ENCODE measurements at regions not wholly inside any gene's neighbourhood (a gene's known extent, or its start where the extent isn't known, plus 50 kb on each side); places are given as distances from the start of the nearest gene placed in this dataset.

DNA sequence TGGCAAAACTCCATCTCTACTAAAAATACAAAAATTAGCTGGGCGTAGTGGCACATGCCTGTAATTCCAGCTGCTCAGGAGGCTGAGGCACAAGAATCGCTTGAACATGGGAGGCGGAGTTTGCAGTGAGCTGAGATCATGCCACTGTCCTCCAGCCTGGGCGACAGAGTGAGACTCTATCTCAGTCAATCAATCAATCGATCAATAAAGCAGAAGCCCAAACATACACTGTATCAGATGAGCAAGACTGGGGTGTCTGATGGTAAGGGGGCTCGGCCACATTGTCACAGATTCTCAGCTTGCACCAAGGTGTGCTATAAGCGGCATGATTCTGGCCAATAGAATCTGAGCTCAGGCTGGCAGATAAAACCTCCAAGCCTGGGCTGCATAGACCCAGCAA lies 261.1 kb downstream of the BUD13 start:
- TF ChIP-seq, protein P1, sequence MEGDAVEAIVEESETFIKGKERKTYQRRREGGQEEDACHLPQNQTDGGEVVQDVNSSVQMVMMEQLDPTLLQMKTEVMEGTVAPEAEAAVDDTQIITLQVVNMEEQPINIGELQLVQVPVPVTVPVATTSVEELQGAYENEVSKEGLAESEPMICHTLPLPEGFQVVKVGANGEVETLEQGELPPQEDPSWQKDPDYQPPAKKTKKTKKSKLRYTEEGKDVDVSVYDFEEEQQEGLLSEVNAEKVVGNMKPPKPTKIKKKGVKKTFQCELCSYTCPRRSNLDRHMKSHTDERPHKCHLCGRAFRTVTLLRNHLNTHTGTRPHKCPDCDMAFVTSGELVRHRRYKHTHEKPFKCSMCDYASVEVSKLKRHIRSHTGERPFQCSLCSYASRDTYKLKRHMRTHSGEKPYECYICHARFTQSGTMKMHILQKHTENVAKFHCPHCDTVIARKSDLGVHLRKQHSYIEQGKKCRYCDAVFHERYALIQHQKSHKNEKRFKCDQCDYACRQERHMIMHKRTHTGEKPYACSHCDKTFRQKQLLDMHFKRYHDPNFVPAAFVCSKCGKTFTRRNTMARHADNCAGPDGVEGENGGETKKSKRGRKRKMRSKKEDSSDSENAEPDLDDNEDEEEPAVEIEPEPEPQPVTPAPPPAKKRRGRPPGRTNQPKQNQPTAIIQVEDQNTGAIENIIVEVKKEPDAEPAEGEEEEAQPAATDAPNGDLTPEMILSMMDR (conservative IDR thresholded peaks at IDR 0.05), result no peak
- Histone ChIP-seq H3K9ac (ENCODE audit: extremely low read depth, low read length, poor library complexity, severe bottlenecking) (no peak overlapping the region), H3K4me1 (ENCODE audit: control insufficient read depth, insufficient read depth, low read length) (no peaks in the 10 kb centered on the region), H3K36me3 (ENCODE audit: control insufficient read depth, insufficient read depth, low read length) (no peaks in the 10 kb centered on the region), H3K4me3 (ENCODE audit: low read length) (no peak overlapping the region), H3K27me3 (ENCODE audit: control insufficient read depth, insufficient read depth, low read length, poor library complexity, severe bottlenecking) (peaks cover 5% of the 10 kb centered on the region), H3K9me3 (ENCODE audit: control insufficient read depth, low read length) (no peaks in the 10 kb centered on the region), H3K27ac (ENCODE audit: low read depth, low read length) (no peak overlapping the region)
- Mint-ChIP-seq H3K4me1 (peaks cover 3% of the 10 kb centered on the region), H3K27ac (no peak overlapping the region), H3K9me3 (no peaks in the 10 kb centered on the region), H3K4me3 (no peak overlapping the region), H3K27me3 (ENCODE audit: insufficient read depth) (peaks cover 14% of the 10 kb centered on the region), H3K36me3 (ENCODE audit: low read depth) (no peaks in the 10 kb centered on the region)
- 76 to 95% methylated on average over 4 to 7 of the region's 7 CpGs for WGBS, 2 experiments (ENCODE audit: insufficient coverage in 1 of 2, insufficient read length in 1 of 2)
- peak; percentile 32 for DNase-seq

DNA sequence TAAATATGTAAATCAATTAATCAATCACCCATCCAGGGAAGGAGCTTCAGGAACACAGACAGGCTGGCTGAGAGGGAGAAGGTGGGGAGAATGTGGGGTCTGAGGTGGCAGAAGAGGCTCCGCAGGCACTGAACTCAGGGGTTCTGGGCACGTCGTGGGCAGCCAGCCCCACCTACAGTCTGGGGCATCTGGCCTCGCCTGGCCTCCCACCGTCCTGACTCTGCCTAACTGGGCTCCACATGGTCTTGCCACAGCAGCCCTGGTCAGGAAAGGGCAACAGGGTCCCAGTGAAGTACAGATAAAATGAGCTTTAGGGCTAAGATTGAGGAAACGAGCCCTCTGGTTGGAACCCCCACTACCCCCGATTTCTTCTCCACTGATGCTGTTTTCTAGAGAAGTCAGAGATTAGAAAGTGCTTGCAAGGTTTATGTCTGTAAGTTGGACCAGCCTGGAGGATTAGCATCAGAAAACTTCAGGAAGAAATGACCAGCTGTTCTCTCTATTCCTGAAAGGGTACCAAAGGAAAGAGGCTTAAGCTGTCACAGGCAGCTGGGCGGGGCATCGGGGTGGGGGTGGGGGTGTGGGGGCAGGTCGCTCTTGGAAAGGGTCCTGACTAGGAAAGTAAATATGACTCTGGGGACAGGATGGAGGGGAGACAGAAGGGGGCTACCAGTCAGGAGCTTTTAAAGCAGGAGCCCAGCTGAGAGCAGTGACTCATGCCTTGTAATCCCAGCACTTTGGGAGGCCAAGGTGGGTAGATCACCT lies 261.7 kb downstream of the BUD13 start:
- H3K27me3 Mint-ChIP-seq (ENCODE audit: insufficient read depth), result peaks cover 14% of the 10 kb centered on the region
- no peaks in the 10 kb centered on the region for H3K9me3 Mint-ChIP-seq
- Histone ChIP-seq H3K9me3 (ENCODE audit: control insufficient read depth, low read length) (no peaks in the 10 kb centered on the region), H3K4me3 (ENCODE audit: low read length) (no peak overlapping the region), H3K27me3 (ENCODE audit: control insufficient read depth, insufficient read depth, low read length, poor library complexity, severe bottlenecking) (peaks cover 5% of the 10 kb centered on the region), H3K27ac (ENCODE audit: low read depth, low read length) (no peak overlapping the region), H3K4me1 (ENCODE audit: control insufficient read depth, insufficient read depth, low read length) (no peaks in the 10 kb centered on the region), H3K9ac (ENCODE audit: extremely low read depth, low read length, poor library complexity, severe bottlenecking) (no peak overlapping the region), H3K36me3 (ENCODE audit: control insufficient read depth, insufficient read depth, low read length) (no peaks in the 10 kb centered on the region)
- peaks cover 5% of the 10 kb centered on the region for H3K4me1 Mint-ChIP-seq
- no peaks in the 10 kb centered on the region for H3K36me3 Mint-ChIP-seq (ENCODE audit: low read depth)
- 61 to 64% methylated on average over 3 to 10 of the region's 10 CpGs for whole genome bisulfite sequencing, 2 experiments (ENCODE audit: insufficient coverage in 1 of 2, insufficient read length in 1 of 2)
- peak; percentile 58 for DNase-seq
- no peak overlapping the region for H3K27ac Mint-ChIP-seq
- TF ChIP-seq, protein P1 (conservative IDR thresholded peaks at IDR 0.05), result no peak
- H3K4me3 Mint-ChIP-seq, result no peak overlapping the region

DNA sequence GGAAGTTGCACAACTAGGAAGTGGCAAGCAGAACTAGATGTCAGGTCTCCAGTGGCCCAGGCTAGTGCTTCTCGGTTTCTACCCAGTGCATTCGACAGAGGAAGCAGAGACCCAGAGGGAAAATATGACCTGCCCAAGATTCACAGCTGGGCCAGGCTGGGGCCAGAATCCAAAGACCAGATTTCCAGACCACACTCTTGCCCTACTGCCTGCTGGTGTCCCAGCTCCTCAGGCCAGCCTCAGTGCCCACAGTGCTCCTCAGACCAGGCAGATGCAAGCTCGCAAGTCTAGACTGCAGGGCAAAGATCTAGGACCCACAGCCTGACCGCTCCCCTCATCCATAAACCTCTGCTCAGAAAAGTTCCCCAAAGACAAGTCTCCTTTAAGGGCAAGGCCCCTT lies 262.6 kb downstream of the BUD13 start:
- Histone ChIP-seq H3K27me3 (ENCODE audit: control insufficient read depth, insufficient read depth, low read length, poor library complexity, severe bottlenecking) (peaks cover 5% of the 10 kb centered on the region), H3K4me3 (ENCODE audit: low read length) (no peak overlapping the region), H3K36me3 (ENCODE audit: control insufficient read depth, insufficient read depth, low read length) (no peaks in the 10 kb centered on the region), H3K27ac (ENCODE audit: low read depth, low read length) (no peak overlapping the region), H3K9ac (ENCODE audit: extremely low read depth, low read length, poor library complexity, severe bottlenecking) (no peak overlapping the region), H3K9me3 (ENCODE audit: control insufficient read depth, low read length) (no peaks in the 10 kb centered on the region), H3K4me1 (ENCODE audit: control insufficient read depth, insufficient read depth, low read length) (no peaks in the 10 kb centered on the region)
- H3K27me3 Mint-ChIP-seq (ENCODE audit: insufficient read depth), result peaks cover 14% of the 10 kb centered on the region
- H3K4me1 Mint-ChIP-seq, result peaks cover 8% of the 10 kb centered on the region
- H3K9me3 Mint-ChIP-seq, result no peaks in the 10 kb centered on the region
- TF ChIP-seq, protein P1 (conservative IDR thresholded peaks at IDR 0.05), result no peak
- H3K27ac Mint-ChIP-seq, result no peak overlapping the region
- DNase-seq, result peak; percentile 41
- H3K4me3 Mint-ChIP-seq, result no peak overlapping the region
- 90 to 93% methylated on average over 2 to 4 of the region's 4 CpGs for WGBS, 2 experiments (ENCODE audit: insufficient coverage in 1 of 2, insufficient read length in 1 of 2)
- H3K36me3 Mint-ChIP-seq (ENCODE audit: low read depth), result no peaks in the 10 kb centered on the region

All from endodermal cell (in vitro differentiated cells).